OCI-M2 (cell line): ENCODE measurements at regions not wholly inside any gene's neighbourhood (a gene's known extent, or its start where the extent isn't known, plus 50 kb on each side); places are given as distances from the start of the nearest gene placed in this dataset.

ENCODE experiments used
- DNase-seq: peaks from one replicate; lab custom pipeline; 2025; ENCODE audit not compliant: unreplicated experiment; lab: John Stamatoyannopoulos, UW

DNA sequence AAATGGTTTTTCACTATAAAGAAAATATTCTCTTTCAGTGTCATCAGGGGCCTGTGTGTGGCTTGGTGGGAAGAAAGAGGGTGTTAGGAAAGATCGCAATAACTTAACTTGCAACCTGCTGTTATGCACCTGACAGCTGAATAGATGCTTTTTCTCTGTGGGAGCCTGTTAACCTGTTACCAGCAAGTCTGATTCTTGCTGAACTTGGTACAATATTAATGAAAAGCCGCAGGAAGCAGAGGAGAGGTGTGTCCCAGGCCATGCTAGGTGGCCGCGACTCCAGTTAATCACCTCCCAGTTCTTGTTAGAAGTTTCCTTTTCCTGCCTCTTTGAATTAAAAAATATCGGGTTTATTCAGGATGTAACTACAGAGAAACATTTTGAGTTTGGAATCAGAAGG, 494.8 kb upstream of the AGA start:
- DNase-seq = no peak

GRCh38 chr4:177938226-177938625, 496.0 kb upstream of the AGA start:
- no peak for DNase-seq

DNA sequence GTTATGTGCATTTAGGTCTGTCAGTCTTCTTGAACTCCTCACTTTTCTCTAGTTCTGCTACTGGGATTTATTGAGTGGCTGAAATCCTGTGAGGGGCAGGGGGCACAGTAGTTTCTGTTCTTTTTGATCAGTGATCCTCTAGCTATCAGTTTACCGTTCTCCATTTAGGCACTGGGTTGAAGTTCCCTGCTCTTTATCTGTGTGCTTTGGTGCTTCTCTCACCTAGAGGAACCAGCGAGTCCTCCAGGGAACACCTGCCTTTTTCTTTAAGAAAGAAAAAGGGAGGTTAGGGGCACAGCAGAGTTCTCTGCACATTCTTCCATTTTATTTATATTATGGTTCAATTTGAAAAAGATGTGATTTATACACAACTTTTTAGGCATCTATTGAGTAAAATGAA, 503.0 kb upstream of the AGA start:
- no peak for DNase-seq

GRCh38 chr4:177947607-177948006, 505.4 kb upstream of the AGA start:
- no peak for DNase-seq

- DNase-seq = no peak
Observed at GRCh38 chr4:177948853-177949252, 506.6 kb upstream of the AGA start.

DNA sequence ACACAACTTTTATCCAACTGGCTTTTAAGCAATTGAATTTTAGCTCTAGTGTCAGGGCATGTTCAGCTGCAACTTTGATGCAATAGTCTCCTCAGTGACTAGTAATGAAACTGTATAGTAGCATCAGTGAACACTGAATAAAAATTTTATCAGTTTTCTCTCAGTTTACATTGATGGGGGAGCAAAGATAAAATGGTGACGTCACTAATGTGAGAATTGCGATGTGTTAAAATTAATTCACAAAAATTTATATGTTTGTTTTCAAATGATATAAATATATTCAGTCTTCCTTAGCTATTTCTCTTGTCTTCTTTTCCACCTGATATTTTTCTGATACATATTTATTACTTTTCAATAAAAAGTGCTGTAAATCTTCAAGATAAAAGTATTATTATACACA, 508.8 kb upstream of the AGA start:
- DNase-seq = no peak

DNA sequence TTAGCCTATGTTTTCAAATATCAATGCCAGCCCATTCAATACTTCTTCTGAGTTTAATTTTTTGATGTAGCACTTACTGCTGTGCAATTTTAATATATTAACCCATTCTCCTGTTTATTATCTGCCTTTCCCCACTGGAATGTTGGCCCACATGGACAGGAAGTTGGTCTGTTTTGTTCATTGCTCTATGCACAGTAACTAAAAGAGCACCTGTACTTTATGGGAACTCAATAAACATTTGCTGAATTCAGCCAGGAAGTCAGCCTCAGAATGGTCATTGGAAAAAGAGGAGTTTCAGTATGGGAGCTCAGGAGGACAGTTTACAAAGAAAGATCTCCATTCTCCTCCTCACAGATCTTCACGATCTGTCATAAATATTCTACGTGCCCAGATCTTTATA, 510.5 kb upstream of the AGA start:
- DNase-seq = no peak

GRCh38 chr4:177957596-177958360, 515.5 kb upstream of the AGA start:
- no peak for DNase-seq

GRCh38 chr4:177960566-177960965, 518.3 kb upstream of the AGA start:
- no peak for DNase-seq

GRCh38 chr4:177961761-177962380, 519.6 kb upstream of the AGA start:
- no peak for DNase-seq

DNA sequence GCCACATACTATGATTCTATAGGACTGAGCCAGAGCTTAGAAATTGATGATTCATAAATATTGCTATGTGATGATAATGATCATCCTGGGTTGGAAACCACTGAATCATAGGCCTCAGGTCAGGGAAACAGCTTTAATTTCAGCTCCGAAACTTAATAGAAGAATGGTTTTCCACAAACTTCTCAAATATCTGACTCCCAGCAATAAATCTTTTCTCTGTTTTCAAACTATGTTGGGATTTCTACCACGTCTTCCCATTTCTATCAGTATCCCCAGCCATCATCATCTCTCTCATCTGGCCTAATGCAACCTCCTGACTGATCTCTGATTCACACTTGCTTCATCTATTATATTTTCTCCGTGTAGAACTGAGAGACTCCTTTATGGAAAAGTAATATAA, 521.8 kb upstream of the AGA start:
- DNase-seq = no peak

DNA sequence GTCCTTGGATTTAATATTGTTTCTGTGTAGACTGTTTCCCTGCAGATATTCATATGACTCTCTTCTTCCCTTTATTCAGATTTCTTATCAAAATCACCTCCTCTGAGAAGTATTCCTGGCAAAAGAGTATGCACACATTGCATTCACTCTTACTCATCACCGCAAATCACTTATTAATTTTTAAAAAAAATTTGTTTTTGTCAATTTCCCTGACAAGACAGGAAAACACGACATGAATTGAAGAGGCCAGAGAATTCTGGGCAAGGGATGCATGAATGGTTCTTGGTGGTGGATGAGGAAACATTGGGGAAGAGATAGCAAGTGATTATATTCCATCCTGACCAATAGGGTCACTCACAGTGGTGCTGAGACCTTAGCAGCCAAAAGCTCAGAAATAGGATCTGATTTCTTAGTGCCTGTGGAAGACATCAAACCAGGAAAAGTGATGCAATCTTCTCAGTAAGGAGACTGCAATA, 522.5 kb upstream of the AGA start:
- DNase-seq = no peak

DNA sequence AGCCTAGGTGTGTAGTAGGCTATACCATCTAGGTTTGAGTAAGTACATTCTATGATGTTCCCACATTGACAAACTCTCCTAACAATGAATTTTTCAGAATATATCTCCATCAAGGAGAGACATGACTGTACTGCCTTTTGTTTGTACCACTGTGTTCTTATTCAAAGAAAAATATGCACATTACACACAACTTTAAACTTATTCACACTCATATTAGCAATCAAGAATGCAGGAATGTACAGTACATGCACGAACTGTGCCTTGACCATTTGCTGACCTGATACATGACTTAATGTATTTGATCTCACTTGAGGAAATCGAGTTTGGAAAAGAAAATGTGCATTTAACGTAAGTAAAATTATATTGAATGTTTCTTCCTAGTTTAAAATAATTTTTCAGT, 525.1 kb upstream of the AGA start:
- no peak for DNase-seq

GRCh38 chr4:177968817-177969442, 526.7 kb upstream of the AGA start:
- no peak for DNase-seq

- no peak for DNase-seq
Observed at GRCh38 chr4:177974461-177974860, 532.2 kb upstream of the AGA start.

- DNase-seq = no peak
Observed at GRCh38 chr4:177975315-177975987, 533.2 kb upstream of the AGA start.

DNA sequence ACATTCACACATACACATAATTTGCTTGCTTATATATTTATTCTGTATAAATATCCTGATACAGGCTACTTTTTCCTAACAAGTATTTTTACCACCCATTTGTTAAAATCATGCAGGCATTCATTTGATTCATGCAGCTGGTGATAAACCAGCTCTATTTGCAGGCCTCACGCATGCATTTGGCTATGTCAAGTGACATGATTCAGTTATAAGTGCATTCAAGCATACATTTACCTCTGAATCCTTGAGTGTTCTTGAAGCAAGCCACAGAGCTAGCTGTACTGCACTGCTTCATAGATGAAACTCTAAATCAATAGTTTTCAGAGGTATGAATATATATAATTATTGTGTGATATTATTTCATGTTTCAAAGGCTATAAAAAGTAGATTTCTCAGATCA, 544.0 kb upstream of the AGA start:
- no peak for DNase-seq

- DNase-seq = no peak
Observed at GRCh38 chr4:177987896-177988295, 545.7 kb upstream of the AGA start.

- no peak for DNase-seq
Observed at GRCh38 chr4:177989503-177990201, 547.4 kb upstream of the AGA start.

DNA sequence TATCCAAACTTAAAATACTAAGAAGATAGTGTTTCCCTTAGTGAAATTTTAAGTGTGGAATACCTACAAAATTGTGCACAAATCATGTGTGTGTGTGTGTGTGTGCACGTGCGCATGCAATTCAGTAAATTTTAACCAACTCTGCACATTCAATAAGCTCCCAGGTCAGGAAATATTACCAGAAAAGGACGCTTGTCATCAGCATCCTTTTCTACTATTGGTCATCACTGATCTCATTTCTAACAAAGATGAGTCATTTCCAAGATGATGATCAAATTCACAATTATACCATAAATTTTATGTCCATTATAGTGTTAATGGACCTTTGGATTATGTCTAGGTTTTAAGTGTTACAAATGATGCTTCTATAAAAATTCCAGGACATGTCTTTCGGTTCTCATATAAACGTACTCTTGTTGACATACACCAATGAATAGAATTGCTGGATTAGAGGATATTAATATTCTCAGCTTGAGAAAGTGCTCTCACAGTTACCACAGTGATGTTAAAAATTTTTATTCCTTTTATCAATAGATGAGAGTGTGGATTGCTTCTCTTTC, 560.9 kb upstream of the AGA start:
- DNase-seq = no peak

DNA sequence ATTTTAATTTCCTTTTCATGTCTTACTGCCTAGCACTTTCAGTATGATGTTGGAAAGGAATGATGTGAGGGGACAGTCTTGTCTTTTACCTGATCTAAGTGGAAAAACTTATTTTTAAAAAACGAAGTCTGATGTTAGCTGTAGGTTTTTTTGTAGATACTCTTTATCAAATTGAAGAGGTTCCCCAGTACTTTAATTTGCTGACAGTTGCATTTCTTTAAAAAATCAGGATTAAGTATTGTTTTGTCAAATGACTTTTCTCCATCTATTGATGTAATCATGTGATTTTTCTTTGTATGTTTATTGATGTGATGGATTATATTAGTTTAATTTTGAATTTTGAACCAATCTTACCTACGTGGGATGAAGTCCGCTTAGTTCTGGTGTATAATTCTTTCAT, 568.4 kb upstream of the AGA start:
- DNase-seq = no peak
